COLO668 (cell line): ENCODE measurements at regions not wholly inside any gene's neighbourhood (a gene's known extent, or its start where the extent isn't known, plus 50 kb on each side); places are given as distances from the start of the nearest gene placed in this dataset.
"Not testable (repeated sequence)": the region's sequence is repeated elsewhere in the genome, so short reads cannot be mapped to it uniquely, and the experiment has no call there.

ENCODE experiments used
- DNase-seq: peaks from one replicate; lab custom pipeline; 2025; ENCODE audit not compliant: unreplicated experiment; lab: John Stamatoyannopoulos, UW

- DNase-seq = no peak
These were observed 115.4 kb upstream of the FBXL7 start for GRCh38 chr5:15384581-15384980.

- DNase-seq = no peak
These were observed 115.8 kb upstream of the FBXL7 start for GRCh38 chr5:15384176-15384575.

- no peak for DNase-seq
These were observed 116.5 kb upstream of the FBXL7 start for GRCh38 chr5:15383469-15383868.

GRCh38 chr5:15383021-15383420, 117.0 kb upstream of the FBXL7 start:
- no peak for DNase-seq

- DNase-seq = no peak
These were observed 122.2 kb upstream of the FBXL7 start for GRCh38 chr5:15377573-15378340.

- no peak for DNase-seq
These were observed 123.2 kb upstream of the FBXL7 start for GRCh38 chr5:15376803-15377202.

- DNase-seq = no peak
These were observed 123.9 kb upstream of the FBXL7 start for GRCh38 chr5:15376088-15376487.

- DNase-seq = no peak
These were observed 124.4 kb upstream of the FBXL7 start for GRCh38 chr5:15375559-15375958.

- no peak for DNase-seq
These were observed 125.1 kb upstream of the FBXL7 start for GRCh38 chr5:15374886-15375285.

- DNase-seq = no peak
These were observed 126.8 kb upstream of the FBXL7 start for GRCh38 chr5:15373151-15373550.

- DNase-seq = no peak
These were observed 128.8 kb upstream of the FBXL7 start for GRCh38 chr5:15371184-15371583.

- DNase-seq = no peak
These were observed 131.1 kb upstream of the FBXL7 start for GRCh38 chr5:15368835-15369234.

GRCh38 chr5:15367489-15367888, 132.5 kb upstream of the FBXL7 start:
- no peak for DNase-seq

- no peak for DNase-seq
These were observed 133.1 kb upstream of the FBXL7 start for GRCh38 chr5:15366676-15367391.

GRCh38 chr5:15365070-15365469, 134.9 kb upstream of the FBXL7 start:
- no peak for DNase-seq

GRCh38 chr5:15363601-15364000, 136.4 kb upstream of the FBXL7 start:
- DNase-seq = no peak

- DNase-seq = not testable (repeated sequence)
These were observed 142.9 kb upstream of the FBXL7 start for GRCh38 chr5:15357092-15357453.

- DNase-seq = not testable (repeated sequence)
These were observed 143.5 kb upstream of the FBXL7 start for GRCh38 chr5:15356308-15357091.

GRCh38 chr5:15354021-15354420, 146.0 kb upstream of the FBXL7 start:
- DNase-seq = no peak

GRCh38 chr5:15353086-15353645, 146.8 kb upstream of the FBXL7 start:
- no peak for DNase-seq

- no peak for DNase-seq
These were observed 149.4 kb upstream of the FBXL7 start for GRCh38 chr5:15350614-15351013.

GRCh38 chr5:15346738-15347137, 153.2 kb upstream of the FBXL7 start:
- no peak for DNase-seq
